ENCODE measurements at regions not wholly inside any gene's neighbourhood (a gene's known extent, or its start where the extent isn't known, plus 50 kb on each side); places are given as distances from the start of the nearest gene placed in this dataset.
"Not testable (repeated sequence)": the region's sequence is repeated elsewhere in the genome, so short reads cannot be mapped to it uniquely, and the experiment has no call there.

- TF ChIP-seq EZH2 (IDR thresholded peaks at IDR 0.05) (no peak), POLR2AphosphoS5 (IDR thresholded peaks at IDR 0.05; ENCODE audit: borderline replicate concordance, low read depth, low read length) (no peak), FOXP2 (optimal IDR thresholded peaks at IDR 0.05; ENCODE audit: control extremely low read depth, extremely low read length, insufficient read depth) (no peak)
Observed at GRCh38 chr5:145408048-145408341, 427.1 kb downstream of the PRELID2 start.

GRCh38 chr5:145407300-145408047, 427.7 kb downstream of the PRELID2 start:
- Histone ChIP-seq H3K4me3 (no peak overlapping the region), H3K9ac (ENCODE audit: insufficient read length) (no peak overlapping the region), H3K36me3 (ENCODE audit: insufficient read depth, low read length) (no peaks in the 10 kb centered on the region), H3K27ac (no peak overlapping the region), H3K9me3 (ENCODE audit: low read depth, low read length) (no peaks in the 10 kb centered on the region)
- TF ChIP-seq EZH2 (IDR thresholded peaks at IDR 0.05) = no peak
- TF ChIP-seq FOXP2 (optimal IDR thresholded peaks at IDR 0.05; ENCODE audit: control extremely low read depth, extremely low read length, insufficient read depth) = no peak
- TF ChIP-seq POLR2AphosphoS5 (IDR thresholded peaks at IDR 0.05; ENCODE audit: borderline replicate concordance, low read depth, low read length) = no peak
- DNase-seq (ENCODE audit: low read depth, low spot score) = no peak

More at GRCh38 chr5:145408048-145408341, 427.1 kb downstream of the PRELID2 start:
- Histone ChIP-seq H3K9me3 (ENCODE audit: low read depth, low read length) (no peaks in the 10 kb centered on the region), H3K9ac (ENCODE audit: insufficient read length) (no peak overlapping the region), H3K4me3 (no peak overlapping the region), H3K36me3 (ENCODE audit: insufficient read depth, low read length) (no peaks in the 10 kb centered on the region), H3K27ac (no peak overlapping the region)
- no peak for DNase-seq (ENCODE audit: low read depth, low spot score)

- H3K9me3 ChIP-seq (ENCODE audit: low read depth, low read length) = no peaks in the 10 kb centered on the region
- H3K9ac ChIP-seq (ENCODE audit: insufficient read length) = no peak overlapping the region
- no peak overlapping the region for H3K27ac ChIP-seq
- TF ChIP-seq POLR2AphosphoS5 (IDR thresholded peaks at IDR 0.05; ENCODE audit: borderline replicate concordance, low read depth, low read length) (no peak), FOXP2 (optimal IDR thresholded peaks at IDR 0.05; ENCODE audit: control extremely low read depth, extremely low read length, insufficient read depth) (no peak), EZH2 (IDR thresholded peaks at IDR 0.05) (no peak)
- H3K36me3 ChIP-seq (ENCODE audit: insufficient read depth, low read length) = no peaks in the 10 kb centered on the region
- H3K4me3 ChIP-seq = no peak overlapping the region
- DNase-seq (ENCODE audit: low read depth, low spot score) = no peak
Observed at GRCh38 chr5:145403992-145404391, 431.1 kb downstream of the PRELID2 start.

GRCh38 chr5:145396888-145397287, 438.3 kb downstream of the PRELID2 start:
- no peak overlapping the region for H3K27ac ChIP-seq
- DNase-seq (ENCODE audit: low read depth, low spot score) = no peak
- H3K9ac ChIP-seq (ENCODE audit: insufficient read length) = no peak overlapping the region
- no peaks in the 10 kb centered on the region for H3K9me3 ChIP-seq (ENCODE audit: low read depth, low read length)
- H3K36me3 ChIP-seq (ENCODE audit: insufficient read depth, low read length) = no peaks in the 10 kb centered on the region
- no peak overlapping the region for H3K4me3 ChIP-seq
- TF ChIP-seq POLR2AphosphoS5 (IDR thresholded peaks at IDR 0.05; ENCODE audit: borderline replicate concordance, low read depth, low read length) = no peak
- TF ChIP-seq FOXP2 (optimal IDR thresholded peaks at IDR 0.05; ENCODE audit: control extremely low read depth, extremely low read length, insufficient read depth) = no peak
- no peak for TF ChIP-seq EZH2 (IDR thresholded peaks at IDR 0.05)

- H3K27ac ChIP-seq; H3K9me3 ChIP-seq (ENCODE audit: low read depth, low read length); H3K36me3 ChIP-seq (ENCODE audit: insufficient read depth, low read length); DNase-seq (ENCODE audit: low read depth, low spot score); H3K9ac ChIP-seq (ENCODE audit: insufficient read length); H3K4me3 ChIP-seq: not testable (repeated sequence)
Observed at GRCh38 chr5:145395151-145395550, 440.0 kb downstream of the PRELID2 start.

- no peak overlapping the region for H3K9ac ChIP-seq (ENCODE audit: insufficient read length)
- TF ChIP-seq POLR2AphosphoS5 (IDR thresholded peaks at IDR 0.05; ENCODE audit: borderline replicate concordance, low read depth, low read length) (no peak), EZH2 (IDR thresholded peaks at IDR 0.05) (no peak), FOXP2 (optimal IDR thresholded peaks at IDR 0.05; ENCODE audit: control extremely low read depth, extremely low read length, insufficient read depth) (no peak)
- H3K9me3 ChIP-seq (ENCODE audit: low read depth, low read length) = no peaks in the 10 kb centered on the region
- H3K4me3 ChIP-seq = no peak overlapping the region
- H3K36me3 ChIP-seq (ENCODE audit: insufficient read depth, low read length) = no peaks in the 10 kb centered on the region
- no peak for DNase-seq (ENCODE audit: low read depth, low spot score)
- no peak overlapping the region for H3K27ac ChIP-seq
Observed at GRCh38 chr5:145393426-145393825, 441.7 kb downstream of the PRELID2 start.

GRCh38 chr5:145389047-145389446, 446.1 kb downstream of the PRELID2 start:
- Histone ChIP-seq H3K27ac (no peak overlapping the region), H3K4me3 (no peak overlapping the region), H3K9ac (ENCODE audit: insufficient read length) (no peak overlapping the region), H3K9me3 (ENCODE audit: low read depth, low read length) (no peaks in the 10 kb centered on the region), H3K36me3 (ENCODE audit: insufficient read depth, low read length) (no peaks in the 10 kb centered on the region)
- TF ChIP-seq EZH2 (IDR thresholded peaks at IDR 0.05) (no peak), POLR2AphosphoS5 (IDR thresholded peaks at IDR 0.05; ENCODE audit: borderline replicate concordance, low read depth, low read length) (no peak), FOXP2 (optimal IDR thresholded peaks at IDR 0.05; ENCODE audit: control extremely low read depth, extremely low read length, insufficient read depth) (no peak)
- DNase-seq (ENCODE audit: low read depth, low spot score) = no peak

- DNase-seq (ENCODE audit: low read depth, low spot score) = no peak
- H3K4me3 ChIP-seq = no peak overlapping the region
- no peaks in the 10 kb centered on the region for H3K36me3 ChIP-seq (ENCODE audit: insufficient read depth, low read length)
- TF ChIP-seq POLR2AphosphoS5 (IDR thresholded peaks at IDR 0.05; ENCODE audit: borderline replicate concordance, low read depth, low read length) (no peak), EZH2 (IDR thresholded peaks at IDR 0.05) (no peak), FOXP2 (optimal IDR thresholded peaks at IDR 0.05; ENCODE audit: control extremely low read depth, extremely low read length, insufficient read depth) (no peak)
- no peaks in the 10 kb centered on the region for H3K9me3 ChIP-seq (ENCODE audit: low read depth, low read length)
- H3K9ac ChIP-seq (ENCODE audit: insufficient read length) = no peak overlapping the region
- no peak overlapping the region for H3K27ac ChIP-seq
Observed at GRCh38 chr5:145385276-145385675, 449.9 kb downstream of the PRELID2 start.

GRCh38 chr5:145378226-145378625, 456.9 kb downstream of the PRELID2 start:
- H3K36me3 ChIP-seq (ENCODE audit: insufficient read depth, low read length) = no peaks in the 10 kb centered on the region
- no peak overlapping the region for H3K4me3 ChIP-seq
- H3K9ac ChIP-seq (ENCODE audit: insufficient read length) = no peak overlapping the region
- TF ChIP-seq POLR2AphosphoS5 (IDR thresholded peaks at IDR 0.05; ENCODE audit: borderline replicate concordance, low read depth, low read length) = no peak
- no peak for TF ChIP-seq FOXP2 (optimal IDR thresholded peaks at IDR 0.05; ENCODE audit: control extremely low read depth, extremely low read length, insufficient read depth)
- TF ChIP-seq EZH2 (IDR thresholded peaks at IDR 0.05) = no peak
- no peaks in the 10 kb centered on the region for H3K9me3 ChIP-seq (ENCODE audit: low read depth, low read length)
- DNase-seq (ENCODE audit: low read depth, low spot score) = no peak
- no peak overlapping the region for H3K27ac ChIP-seq

All from SK-N-MC (cell line).